PC-3 (cell line): ENCODE measurements at regions not wholly inside any gene's neighbourhood (a gene's known extent, or its start where the extent isn't known, plus 50 kb on each side); places are given as distances from the start of the nearest gene placed in this dataset.

Source experiments
- EZH2 ChIP-seq: fragments of 300-600 bp; sonication (generic); IDR thresholded peaks from one replicate; pipeline ENCODE4 v1.6.1; 2017; ENCODE audit warnings: antibody characterized with exemption, mild to moderate bottlenecking, low read length; ENCODE audit not compliant: unreplicated experiment
- EZH2phosphoT487 ChIP-seq: fragments of 300-600 bp; sonication (generic); IDR thresholded peaks from 2 replicates; pipeline ENCODE4 v1.6.1; 2018; ENCODE audit warnings: mild to moderate bottlenecking, antibody characterized with exemption, low read length, borderline replicate concordance
- TF ChIP-seq, protein P1 (sequence below): fragments of 300-600 bp; sonication (generic); conservative IDR thresholded peaks from 2 replicates; pipeline ENCODE4 v1.5.1; 2017; ENCODE audit warnings: antibody characterized with exemption, low read depth, mild to moderate bottlenecking, low read length

DNA sequence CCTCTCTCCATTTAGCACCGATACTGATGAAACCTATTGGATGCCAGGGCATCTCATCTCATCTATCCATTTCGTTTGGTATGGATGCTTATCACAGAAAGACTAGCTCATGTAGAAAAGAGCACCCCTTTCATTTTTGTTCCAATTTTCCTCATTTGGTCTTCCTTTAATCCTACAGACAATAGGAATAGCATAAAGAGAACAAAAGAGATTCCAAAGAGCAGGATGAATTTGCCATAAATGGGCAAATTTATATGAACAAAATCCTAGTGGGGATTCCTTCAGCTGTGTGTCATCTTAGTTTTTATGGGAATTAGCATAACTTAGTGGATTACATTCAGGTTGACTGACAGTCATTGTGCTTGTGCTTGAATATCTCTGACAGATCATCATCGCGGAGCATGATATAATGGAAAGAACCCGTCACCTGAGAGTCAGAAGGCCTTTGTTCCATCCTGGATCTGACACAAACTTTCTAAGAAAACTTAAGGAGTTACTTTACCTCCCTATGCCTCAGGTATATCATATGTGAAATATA is 777.5 kb upstream of the ADGRL2 start:
- TF ChIP-seq, protein P1, sequence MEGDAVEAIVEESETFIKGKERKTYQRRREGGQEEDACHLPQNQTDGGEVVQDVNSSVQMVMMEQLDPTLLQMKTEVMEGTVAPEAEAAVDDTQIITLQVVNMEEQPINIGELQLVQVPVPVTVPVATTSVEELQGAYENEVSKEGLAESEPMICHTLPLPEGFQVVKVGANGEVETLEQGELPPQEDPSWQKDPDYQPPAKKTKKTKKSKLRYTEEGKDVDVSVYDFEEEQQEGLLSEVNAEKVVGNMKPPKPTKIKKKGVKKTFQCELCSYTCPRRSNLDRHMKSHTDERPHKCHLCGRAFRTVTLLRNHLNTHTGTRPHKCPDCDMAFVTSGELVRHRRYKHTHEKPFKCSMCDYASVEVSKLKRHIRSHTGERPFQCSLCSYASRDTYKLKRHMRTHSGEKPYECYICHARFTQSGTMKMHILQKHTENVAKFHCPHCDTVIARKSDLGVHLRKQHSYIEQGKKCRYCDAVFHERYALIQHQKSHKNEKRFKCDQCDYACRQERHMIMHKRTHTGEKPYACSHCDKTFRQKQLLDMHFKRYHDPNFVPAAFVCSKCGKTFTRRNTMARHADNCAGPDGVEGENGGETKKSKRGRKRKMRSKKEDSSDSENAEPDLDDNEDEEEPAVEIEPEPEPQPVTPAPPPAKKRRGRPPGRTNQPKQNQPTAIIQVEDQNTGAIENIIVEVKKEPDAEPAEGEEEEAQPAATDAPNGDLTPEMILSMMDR = no peak
- TF ChIP-seq EZH2 (no peak), EZH2phosphoT487 (no peak)
